Esophagus squamous epithelium (tissue), 5 donors: ENCODE measurements at regions not wholly inside any gene's neighbourhood (a gene's known extent, or its start where the extent isn't known, plus 50 kb on each side); places are given as distances from the start of the nearest gene placed in this dataset.

Experiments used
- DNase-seq: peaks from one replicate; lab custom pipeline; 2025; lab: John Stamatoyannopoulos, UW
- H3K27ac ChIP-seq, 4 donors: fragments of 200-600 bp; sonication (generic); one replicate each; pipeline ENCODE4 v1.5.1; 2016 to 2019; ENCODE audit warnings: mild to moderate bottlenecking in 1 of 4
- H3K27me3 ChIP-seq, 4 donors: fragments of 200-600 bp; sonication (generic); 1 replicate in 3 of 4; 2 replicates in 1 of 4; pipeline versions ENCODE4 v1.5.1 to v1.6.0; 2017 to 2021; ENCODE audit warnings: antibody characterized with exemption in 1 of 4
- H3K36me3 ChIP-seq, 3 donors: fragments of 200-600 bp; sonication (generic); one replicate each; pipeline ENCODE4 v1.5.1; 2016 to 2019
- H3K4me1 ChIP-seq, 3 donors: fragments of 200-600 bp; sonication (generic); one replicate each; pipeline ENCODE4 v1.5.1; 2017 to 2019
- H3K4me3 ChIP-seq, 4 donors: fragments of 200-600 bp; sonication (generic); 1 replicate in 3 of 4; 2 replicates in 1 of 4; pipeline ENCODE4 v1.5.1; 2016 to 2019; ENCODE audit warnings: mild to moderate bottlenecking in 2 of 4, moderate library complexity in 1 of 4
- H3K9me3 ChIP-seq, 3 donors: fragments of 200-600 bp; sonication (generic); one replicate each; pipeline ENCODE4 v1.5.1; 2016 to 2019
- POLR2A ChIP-seq, 4 donors: fragments of 450-650 bp; IDR thresholded peaks; one replicate each; pipeline ENCODE4 v1.6.1; 2017; ENCODE audit warnings: antibody characterized with exemption in 4 of 4, mild to moderate bottlenecking in 4 of 4, moderate library complexity in 3 of 4
- WGBS, 2 donors: methylation state at CpG; one replicate each; pipeline ENCODE4 v1.1.5; 2018; 5-methylcytosine and 5-hydroxymethylcytosine counted together
- intact Hi-C: fragments of 100-400 bp; cut with DNase I; formaldehyde crosslinking; loops from one replicate; pipeline ENCODE4 v1.15.0; 2022
- TF ChIP-seq, protein P1 (sequence below), 6 experiments: fragments of 450-650 bp in 4 of 6; fragments of 200-600 bp in 2 of 6; sonication (generic) in 2 of 6; IDR thresholded peaks; one replicate each; pipeline ENCODE4 v1.5.1; 2016 to 2019; ENCODE audit warnings: antibody characterized with exemption in 6 of 6, mild to moderate bottlenecking in 4 of 6, moderate library complexity in 4 of 6
- donor health status: DM: yes; HTN: yes; CAD: no.

DNA sequence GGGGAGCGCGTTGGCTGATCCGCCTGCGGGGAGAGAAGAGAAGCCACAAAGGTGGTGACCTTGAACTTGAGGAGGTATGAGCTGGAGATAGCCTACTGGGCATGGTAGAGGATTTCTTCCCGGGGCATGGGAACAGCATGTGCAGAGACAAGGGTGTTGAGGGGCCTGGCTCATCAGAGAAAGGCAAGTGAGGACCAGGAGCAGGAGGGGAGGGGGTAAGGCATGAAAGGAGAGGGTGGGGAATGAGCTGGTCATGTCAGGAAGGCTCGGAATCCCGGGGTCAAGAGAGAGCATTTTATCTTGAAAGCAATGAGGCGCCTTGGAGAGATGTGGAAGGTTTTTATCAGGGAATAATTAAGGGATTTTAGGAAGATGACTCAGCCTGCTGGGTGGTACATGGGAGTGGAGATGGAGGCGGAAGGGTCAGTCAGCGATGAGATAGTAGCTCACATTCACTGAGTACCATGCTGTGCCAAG is 121.1 kb downstream of the LHX2 start:
- no peaks in the 10 kb centered on the region for H3K36me3 ChIP-seq
- H3K27ac ChIP-seq = no peak overlapping the region
- TF ChIP-seq, protein P1, sequence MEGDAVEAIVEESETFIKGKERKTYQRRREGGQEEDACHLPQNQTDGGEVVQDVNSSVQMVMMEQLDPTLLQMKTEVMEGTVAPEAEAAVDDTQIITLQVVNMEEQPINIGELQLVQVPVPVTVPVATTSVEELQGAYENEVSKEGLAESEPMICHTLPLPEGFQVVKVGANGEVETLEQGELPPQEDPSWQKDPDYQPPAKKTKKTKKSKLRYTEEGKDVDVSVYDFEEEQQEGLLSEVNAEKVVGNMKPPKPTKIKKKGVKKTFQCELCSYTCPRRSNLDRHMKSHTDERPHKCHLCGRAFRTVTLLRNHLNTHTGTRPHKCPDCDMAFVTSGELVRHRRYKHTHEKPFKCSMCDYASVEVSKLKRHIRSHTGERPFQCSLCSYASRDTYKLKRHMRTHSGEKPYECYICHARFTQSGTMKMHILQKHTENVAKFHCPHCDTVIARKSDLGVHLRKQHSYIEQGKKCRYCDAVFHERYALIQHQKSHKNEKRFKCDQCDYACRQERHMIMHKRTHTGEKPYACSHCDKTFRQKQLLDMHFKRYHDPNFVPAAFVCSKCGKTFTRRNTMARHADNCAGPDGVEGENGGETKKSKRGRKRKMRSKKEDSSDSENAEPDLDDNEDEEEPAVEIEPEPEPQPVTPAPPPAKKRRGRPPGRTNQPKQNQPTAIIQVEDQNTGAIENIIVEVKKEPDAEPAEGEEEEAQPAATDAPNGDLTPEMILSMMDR (IDR thresholded peaks at IDR 0.05) = no peak
- TF ChIP-seq POLR2A (IDR thresholded peaks at IDR 0.05) = no peak
- no peaks in the 10 kb centered on the region for H3K9me3 ChIP-seq
- 69 to 76% methylated on average over 10 of the region's 10 CpGs for WGBS, 2 donors
- H3K4me1 ChIP-seq = no peaks in the 10 kb centered on the region
- DNase-seq = no peak
- H3K27me3 ChIP-seq = no peaks in the 10 kb centered on the region
- intact Hi-C loops = no loop called here
- no peak overlapping the region for H3K4me3 ChIP-seq

DNA sequence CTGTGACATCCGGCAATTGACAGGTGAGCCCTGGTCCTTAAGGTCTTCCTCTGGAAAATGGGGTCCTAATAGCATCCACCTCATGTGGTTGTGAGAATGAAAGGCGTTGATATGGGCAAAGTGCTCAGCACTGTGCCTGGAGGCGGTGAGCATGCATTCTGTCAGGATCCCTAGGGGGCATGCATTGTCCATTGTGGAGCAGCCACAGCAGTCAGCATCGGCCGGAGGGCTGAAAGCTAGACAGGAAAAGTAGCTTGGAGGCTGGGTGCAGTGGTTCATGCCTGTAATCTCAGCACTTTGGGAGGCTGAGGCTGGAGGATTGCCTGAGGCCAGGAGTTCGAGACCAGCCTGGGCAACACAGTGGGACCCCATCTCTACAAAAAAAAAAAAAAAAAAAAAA is 122.2 kb downstream of the LHX2 start:
- intact Hi-C loops = no loop called here
- WGBS, 2 donors = 52 to 57% methylated on average over 4 to 5 of the region's 6 CpGs

DNA sequence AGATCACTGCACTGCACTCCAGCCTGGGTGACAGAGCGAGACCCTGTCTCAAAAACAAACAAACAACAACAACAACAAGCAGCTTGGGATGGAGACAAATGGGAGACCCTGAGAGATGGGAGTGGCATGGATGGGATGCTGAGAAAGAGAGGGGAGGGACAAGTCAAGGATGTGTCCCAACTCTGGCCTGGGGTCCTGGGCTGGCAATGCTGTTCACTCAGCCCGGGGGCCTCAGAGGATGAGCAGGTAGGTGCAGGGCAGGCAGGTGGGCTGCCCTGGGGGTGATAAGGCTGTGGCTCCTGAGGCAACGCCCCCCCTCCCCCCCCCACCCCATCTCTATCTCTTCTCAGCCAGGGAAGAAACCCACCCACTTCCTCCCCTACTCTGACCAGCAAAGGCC is 123.0 kb downstream of the LHX2 start:
- no peak for DNase-seq
- Histone ChIP-seq H3K9me3 (no peaks in the 10 kb centered on the region), H3K36me3 (no peaks in the 10 kb centered on the region), H3K27ac (no peak overlapping the region), H3K4me1 (no peaks in the 10 kb centered on the region), H3K27me3 (no peaks in the 10 kb centered on the region), H3K4me3 (no peak overlapping the region)
- TF ChIP-seq, protein P1 (IDR thresholded peaks at IDR 0.05) = no peak
- no peak for TF ChIP-seq POLR2A (IDR thresholded peaks at IDR 0.05)
- 83 to 89% methylated on average over 1 to 2 of the region's 3 CpGs for WGBS, 2 donors
- intact Hi-C loops = no loop called here

More for the DNA sequence above, 122.2 kb downstream of the LHX2 start:
- no peak for DNase-seq
- Histone ChIP-seq H3K36me3 (no peaks in the 10 kb centered on the region), H3K4me1 (no peaks in the 10 kb centered on the region), H3K9me3 (no peaks in the 10 kb centered on the region), H3K4me3 (no peak overlapping the region), H3K27ac (no peak overlapping the region), H3K27me3 (no peaks in the 10 kb centered on the region)
- TF ChIP-seq, protein P1 (IDR thresholded peaks at IDR 0.05) = no peak
- TF ChIP-seq POLR2A (IDR thresholded peaks at IDR 0.05) = no peak

DNA sequence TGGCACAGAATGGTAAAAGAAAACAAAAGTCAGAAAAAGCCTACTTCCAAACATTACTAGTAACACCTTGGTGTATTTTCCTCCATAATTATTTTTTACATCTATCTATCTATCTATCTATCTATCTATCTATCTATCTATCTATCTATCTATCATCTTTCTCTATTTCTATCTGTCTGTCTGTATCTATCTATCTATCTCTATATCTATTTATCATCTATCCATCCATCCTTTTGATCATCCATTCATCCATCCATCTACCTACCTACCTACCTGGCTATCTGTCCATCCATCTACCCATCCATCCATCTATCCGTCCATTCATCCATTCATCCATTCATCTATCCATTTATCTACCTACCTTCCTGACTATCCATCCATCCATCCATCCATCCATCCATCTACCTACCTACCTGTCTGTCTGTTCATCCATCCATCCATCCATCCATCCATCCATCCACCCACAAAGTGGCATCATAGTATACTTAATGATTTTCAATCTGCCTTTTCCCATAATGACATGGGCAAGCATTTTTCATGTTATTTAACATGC is 121.9 kb upstream of the NEK6 start:
- Histone ChIP-seq H3K4me1 (no peaks in the 10 kb centered on the region), H3K36me3 (no peaks in the 10 kb centered on the region), H3K27ac (no peak overlapping the region), H3K9me3 (no peaks in the 10 kb centered on the region), H3K4me3 (no peak overlapping the region), H3K27me3 (no peaks in the 10 kb centered on the region)
- TF ChIP-seq, protein P1 (IDR thresholded peaks at IDR 0.05) = no peak
- no peak for TF ChIP-seq POLR2A (IDR thresholded peaks at IDR 0.05)
- intact Hi-C loops = no loop called here
- 75 to 90% methylated on average over 1 of the region's 1 CpG for WGBS, 2 donors
- no peak for DNase-seq

DNA sequence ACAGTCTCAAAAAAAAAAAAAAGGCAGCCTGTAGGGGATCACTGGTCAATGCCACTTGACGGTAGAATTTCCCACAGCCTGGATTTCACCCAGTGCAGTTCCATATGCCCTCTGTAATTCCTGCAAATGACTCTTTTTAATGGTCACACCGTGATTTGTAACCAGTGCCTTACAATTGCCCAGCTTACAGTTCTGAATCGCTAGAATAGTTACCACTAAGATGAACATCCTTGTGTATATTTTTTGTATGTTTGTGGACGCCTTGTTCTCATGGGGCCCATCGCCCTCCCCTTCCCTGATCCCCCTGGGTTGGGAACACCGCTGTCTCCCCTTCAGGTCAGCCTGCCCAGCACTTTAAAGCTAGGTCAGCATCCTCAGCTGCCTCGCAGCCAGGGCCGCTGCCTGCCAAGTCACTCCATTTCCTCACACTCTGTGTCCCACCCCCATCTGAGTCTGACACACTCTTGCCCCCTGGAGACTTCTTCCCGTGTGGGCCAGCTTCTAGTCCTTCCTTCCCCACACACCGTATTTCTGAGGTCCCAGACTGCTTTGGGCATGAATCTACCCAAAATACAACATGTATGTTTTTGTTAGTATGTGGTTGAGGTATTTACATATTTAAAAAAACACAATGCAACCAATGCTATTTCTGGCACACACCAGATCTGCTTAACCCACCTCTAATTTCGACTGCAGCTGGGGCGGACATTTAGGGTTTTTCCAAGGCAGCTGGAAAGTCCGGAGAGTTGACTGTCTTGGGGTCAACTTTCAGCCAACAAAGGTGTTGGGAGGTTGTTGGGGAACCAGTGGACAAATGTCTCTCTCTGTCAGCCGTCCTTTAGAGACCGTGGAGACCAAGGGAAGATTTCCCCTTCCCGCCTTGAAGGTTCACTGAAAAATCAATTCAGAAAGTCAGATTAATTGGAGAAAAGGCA is 120.5 kb upstream of the NEK6 start:
- no peaks in the 10 kb centered on the region for H3K27me3 ChIP-seq
- H3K9me3 ChIP-seq = no peaks in the 10 kb centered on the region
- TF ChIP-seq, protein P1 (IDR thresholded peaks at IDR 0.05) = no peak
- TF ChIP-seq POLR2A (IDR thresholded peaks at IDR 0.05) = no peak
- no peaks in the 10 kb centered on the region for H3K36me3 ChIP-seq
- H3K4me3 ChIP-seq = no peak overlapping the region
- intact Hi-C loops = no loop called here
- peak overlapping the region in 1 of 4 donors; percentile 0 for H3K27ac ChIP-seq
- no peak for DNase-seq
- no peaks in the 10 kb centered on the region for H3K4me1 ChIP-seq
- WGBS, 2 donors = 66 to 70% methylated on average over 16 of the region's 16 CpGs
